ENCODE measurements at regions not wholly inside any gene's neighbourhood (a gene's known extent, or its start where the extent isn't known, plus 50 kb on each side); places are given as distances from the start of the nearest gene placed in this dataset.
"Not testable (repeated sequence)": the region's sequence is repeated elsewhere in the genome, so short reads cannot be mapped to it uniquely, and the experiment has no call there.

DNA sequence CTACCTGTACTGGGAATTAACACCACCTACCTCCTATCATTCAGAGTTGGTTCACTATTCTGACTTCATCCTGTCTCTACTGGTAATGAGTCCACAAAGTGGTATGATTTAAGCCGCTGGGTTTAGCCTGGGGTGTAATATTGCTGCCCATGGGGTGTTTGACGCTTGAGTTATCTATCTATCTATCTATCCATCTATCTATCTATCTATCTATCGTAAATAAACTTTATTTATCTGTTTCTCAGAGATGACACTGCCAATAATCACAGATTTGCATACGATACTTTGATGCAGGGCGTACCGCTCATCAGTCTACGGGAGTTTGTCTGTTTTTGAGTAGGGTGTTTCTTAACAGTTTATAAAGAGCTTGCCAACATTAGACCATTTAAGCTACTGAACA is 73.6 kb upstream of the ZNF184 start:
- TF ChIP-seq, protein P1, sequence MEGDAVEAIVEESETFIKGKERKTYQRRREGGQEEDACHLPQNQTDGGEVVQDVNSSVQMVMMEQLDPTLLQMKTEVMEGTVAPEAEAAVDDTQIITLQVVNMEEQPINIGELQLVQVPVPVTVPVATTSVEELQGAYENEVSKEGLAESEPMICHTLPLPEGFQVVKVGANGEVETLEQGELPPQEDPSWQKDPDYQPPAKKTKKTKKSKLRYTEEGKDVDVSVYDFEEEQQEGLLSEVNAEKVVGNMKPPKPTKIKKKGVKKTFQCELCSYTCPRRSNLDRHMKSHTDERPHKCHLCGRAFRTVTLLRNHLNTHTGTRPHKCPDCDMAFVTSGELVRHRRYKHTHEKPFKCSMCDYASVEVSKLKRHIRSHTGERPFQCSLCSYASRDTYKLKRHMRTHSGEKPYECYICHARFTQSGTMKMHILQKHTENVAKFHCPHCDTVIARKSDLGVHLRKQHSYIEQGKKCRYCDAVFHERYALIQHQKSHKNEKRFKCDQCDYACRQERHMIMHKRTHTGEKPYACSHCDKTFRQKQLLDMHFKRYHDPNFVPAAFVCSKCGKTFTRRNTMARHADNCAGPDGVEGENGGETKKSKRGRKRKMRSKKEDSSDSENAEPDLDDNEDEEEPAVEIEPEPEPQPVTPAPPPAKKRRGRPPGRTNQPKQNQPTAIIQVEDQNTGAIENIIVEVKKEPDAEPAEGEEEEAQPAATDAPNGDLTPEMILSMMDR (conservative IDR thresholded peaks at IDR 0.05; ENCODE audit: low read depth, low read length), result no peak
- no peak overlapping the region for H3K4me3 ChIP-seq (ENCODE audit: low read depth, low read length)
- no peak for DNase-seq (ENCODE audit: low read depth)

- H3K4me3 ChIP-seq (ENCODE audit: low read depth, low read length), result peak overlapping the region; percentile 54
- TF ChIP-seq, protein P1 (conservative IDR thresholded peaks at IDR 0.05; ENCODE audit: low read depth, low read length), result no peak
These were observed 72.6 kb upstream of the ZNF184 start for GRCh38 chr6:27545271-27546046.

DNA sequence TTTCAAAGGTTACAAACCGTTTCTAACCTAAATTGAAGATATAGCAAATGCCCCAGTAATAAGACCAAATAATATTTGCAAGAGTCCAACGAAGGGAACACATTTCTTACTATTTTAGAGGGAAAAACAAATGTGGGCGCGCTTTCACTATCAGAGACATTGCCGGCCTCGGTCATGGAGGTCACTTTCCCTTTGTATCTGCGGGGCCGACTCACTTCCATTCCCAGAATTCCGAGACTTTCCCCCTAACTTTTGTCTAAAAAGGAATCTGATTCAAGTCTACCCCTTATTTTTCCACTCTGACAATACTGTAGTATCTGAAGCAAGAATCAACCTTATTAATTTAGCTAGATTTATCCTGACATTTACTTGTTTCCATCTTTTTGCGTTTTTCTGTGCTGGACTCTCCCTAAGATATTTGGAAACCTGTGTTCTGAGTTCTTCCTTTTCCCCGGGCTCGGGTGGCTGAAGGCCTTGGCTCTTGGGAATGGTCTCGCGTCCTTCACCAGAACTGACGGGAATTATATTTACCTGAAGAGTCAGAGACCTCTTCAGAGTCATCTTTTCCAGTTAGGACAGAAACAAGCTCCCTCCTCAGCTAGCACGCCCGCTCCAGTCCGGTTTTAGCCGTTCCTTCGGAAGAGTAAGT is 71.8 kb upstream of the ZNF184 start:
- DNase-seq (ENCODE audit: low read depth), result peak; percentile 24
- TF ChIP-seq, protein P1 (conservative IDR thresholded peaks at IDR 0.05; ENCODE audit: low read depth, low read length), result no peak

More at GRCh38 chr6:27545271-27546046, 72.6 kb upstream of the ZNF184 start:
- peak; percentile 79 for DNase-seq (ENCODE audit: low read depth)

GRCh38 chr6:27544135-27544534 is 71.2 kb upstream of the ZNF184 start:
- H3K4me3 ChIP-seq (ENCODE audit: low read depth, low read length), result peak overlapping the region; percentile 54
- DNase-seq (ENCODE audit: low read depth), result not testable (repeated sequence)

More for the DNA sequence above, 71.8 kb upstream of the ZNF184 start:
- H3K4me3 ChIP-seq (ENCODE audit: low read depth, low read length), result peak overlapping the region; percentile 54

- TF ChIP-seq, protein P1 (conservative IDR thresholded peaks at IDR 0.05; ENCODE audit: low read depth, low read length), result no peak
- no peak for DNase-seq (ENCODE audit: low read depth)
- H3K4me3 ChIP-seq (ENCODE audit: low read depth, low read length), result no peak overlapping the region
These were observed 69.6 kb upstream of the ZNF184 start for GRCh38 chr6:27542485-27542884.

GRCh38 chr6:27541933-27542297 is 69.0 kb upstream of the ZNF184 start:
- no peak overlapping the region for H3K4me3 ChIP-seq (ENCODE audit: low read depth, low read length)
- no peak for DNase-seq (ENCODE audit: low read depth)
- TF ChIP-seq, protein P1 (conservative IDR thresholded peaks at IDR 0.05; ENCODE audit: low read depth, low read length), result no peak

- DNase-seq (ENCODE audit: low read depth), result peak; percentile 20
- TF ChIP-seq, protein P1 (conservative IDR thresholded peaks at IDR 0.05; ENCODE audit: low read depth, low read length), result no peak
- no peak overlapping the region for H3K4me3 ChIP-seq (ENCODE audit: low read depth, low read length)
These were observed 68.5 kb upstream of the ZNF184 start for GRCh38 chr6:27541212-27541932.

All from choroid plexus epithelial cell (primary cell).